Dendritic cell treated with granulocyte-macrophage colony-stimulating factor and Interleukin-4, amounts not matched to agents 40 ng/mL and 50 ng/mL, for 4 days (primary cell): ENCODE measurements at regions not wholly inside any gene's neighbourhood (a gene's known extent, or its start where the extent isn't known, plus 50 kb on each side); places are given as distances from the start of the nearest gene placed in this dataset.

Experiments
- H3K27ac Mint-ChIP-seq: one replicate; pipeline ENCODE4 v1.8.0; 2022; ENCODE audit warnings: mild to moderate bottlenecking, mixed read lengths
- H3K27me3 Mint-ChIP-seq: one replicate; pipeline ENCODE4 v1.8.0; 2022; ENCODE audit warnings: mild to moderate bottlenecking, mixed read lengths
- H3K36me3 Mint-ChIP-seq: one replicate; pipeline ENCODE4 v1.8.0; 2022; ENCODE audit warnings: low read depth, mixed read lengths
- H3K4me1 Mint-ChIP-seq: one replicate; pipeline ENCODE4 v1.8.0; 2022; ENCODE audit warnings: low read depth, mixed read lengths
- H3K4me3 Mint-ChIP-seq: one replicate; pipeline ENCODE4 v1.8.0; 2022; ENCODE audit warnings: mild to moderate bottlenecking, moderate library complexity, mixed read lengths
- H3K9me3 Mint-ChIP-seq: one replicate; pipeline ENCODE4 v1.8.0; 2022; ENCODE audit warnings: mixed read lengths
- intact Hi-C: fragments of 100-400 bp; cut with micrococcal nuclease; formaldehyde crosslinking; loops from one replicate; pipeline ENCODE4 v1.15.0; 2022

- intact Hi-C loops: no loop called here
- Mint-ChIP-seq H3K27me3 (no peaks in the 10 kb centered on the region), H3K27ac (no peak overlapping the region), H3K36me3 (no peaks in the 10 kb centered on the region), H3K4me1 (no peaks in the 10 kb centered on the region), H3K4me3 (no peak overlapping the region), H3K9me3 (no peaks in the 10 kb centered on the region)
Measured at GRCh38 chr2:66327066-66327740, 107.7 kb upstream of the MEIS1 start.

- H3K9me3 Mint-ChIP-seq: no peaks in the 10 kb centered on the region
- H3K4me1 Mint-ChIP-seq: no peaks in the 10 kb centered on the region
- no peaks in the 10 kb centered on the region for H3K36me3 Mint-ChIP-seq
- H3K4me3 Mint-ChIP-seq: no peak overlapping the region
- H3K27me3 Mint-ChIP-seq: no peaks in the 10 kb centered on the region
- intact Hi-C loops: no loop called here
- H3K27ac Mint-ChIP-seq: no peak overlapping the region
Measured at GRCh38 chr2:66324909-66325528, 109.9 kb upstream of the MEIS1 start.

- no peaks in the 10 kb centered on the region for H3K9me3 Mint-ChIP-seq
- no peaks in the 10 kb centered on the region for H3K36me3 Mint-ChIP-seq
- intact Hi-C loops: no loop called here
- no peak overlapping the region for H3K27ac Mint-ChIP-seq
- H3K4me1 Mint-ChIP-seq: no peaks in the 10 kb centered on the region
- no peak overlapping the region for H3K4me3 Mint-ChIP-seq
- H3K27me3 Mint-ChIP-seq: no peaks in the 10 kb centered on the region
Measured at GRCh38 chr2:66324356-66324755, 110.6 kb upstream of the MEIS1 start.

- Mint-ChIP-seq H3K4me1 (no peaks in the 10 kb centered on the region), H3K9me3 (no peaks in the 10 kb centered on the region), H3K27me3 (no peaks in the 10 kb centered on the region), H3K36me3 (no peaks in the 10 kb centered on the region), H3K27ac (no peak overlapping the region), H3K4me3 (no peak overlapping the region)
- intact Hi-C loops: no loop called here
Measured at GRCh38 chr2:66323406-66323805, 111.5 kb upstream of the MEIS1 start.

- no peak overlapping the region for H3K4me3 Mint-ChIP-seq
- H3K4me1 Mint-ChIP-seq: no peaks in the 10 kb centered on the region
- intact Hi-C loops: no loop called here
- H3K9me3 Mint-ChIP-seq: no peaks in the 10 kb centered on the region
- no peaks in the 10 kb centered on the region for H3K27me3 Mint-ChIP-seq
- H3K27ac Mint-ChIP-seq: no peak overlapping the region
- H3K36me3 Mint-ChIP-seq: no peaks in the 10 kb centered on the region
Measured at GRCh38 chr2:66322506-66323260, 112.2 kb upstream of the MEIS1 start.

- Mint-ChIP-seq H3K36me3 (no peaks in the 10 kb centered on the region), H3K27me3 (no peaks in the 10 kb centered on the region), H3K9me3 (no peaks in the 10 kb centered on the region), H3K27ac (no peak overlapping the region), H3K4me3 (no peak overlapping the region), H3K4me1 (no peaks in the 10 kb centered on the region)
- intact Hi-C loops: no loop called here
Measured at GRCh38 chr2:66318009-66318561, 116.8 kb upstream of the MEIS1 start.

- Mint-ChIP-seq H3K4me3 (no peak overlapping the region), H3K36me3 (no peaks in the 10 kb centered on the region), H3K9me3 (peaks cover 2% of the 10 kb centered on the region), H3K4me1 (no peaks in the 10 kb centered on the region), H3K27me3 (no peaks in the 10 kb centered on the region), H3K27ac (no peak overlapping the region)
- intact Hi-C loops: no loop called here
Measured at GRCh38 chr2:66317268-66317890, 117.5 kb upstream of the MEIS1 start.

- Mint-ChIP-seq H3K4me1 (no peaks in the 10 kb centered on the region), H3K9me3 (peaks cover 13% of the 10 kb centered on the region), H3K36me3 (no peaks in the 10 kb centered on the region), H3K27me3 (no peaks in the 10 kb centered on the region), H3K4me3 (no peak overlapping the region), H3K27ac (no peak overlapping the region)
- intact Hi-C loops: no loop called here
Measured at GRCh38 chr2:66306483-66306882, 128.4 kb upstream of the MEIS1 start.

GRCh38 chr2:66305718-66306117 lies 129.2 kb upstream of the MEIS1 start:
- Mint-ChIP-seq H3K4me3 (no peak overlapping the region), H3K36me3 (no peaks in the 10 kb centered on the region), H3K9me3 (peaks cover 13% of the 10 kb centered on the region), H3K27ac (no peak overlapping the region), H3K4me1 (no peaks in the 10 kb centered on the region), H3K27me3 (no peaks in the 10 kb centered on the region)
- intact Hi-C loops: no loop called here

- Mint-ChIP-seq H3K36me3 (no peaks in the 10 kb centered on the region), H3K27me3 (no peaks in the 10 kb centered on the region), H3K4me1 (no peaks in the 10 kb centered on the region), H3K27ac (no peak overlapping the region), H3K4me3 (no peak overlapping the region), H3K9me3 (peaks cover 10% of the 10 kb centered on the region)
- intact Hi-C loops: no loop called here
Measured at GRCh38 chr2:66303471-66303870, 131.5 kb upstream of the MEIS1 start.

GRCh38 chr2:66301767-66302140 lies 133.2 kb upstream of the MEIS1 start:
- H3K27me3 Mint-ChIP-seq: no peaks in the 10 kb centered on the region
- H3K9me3 Mint-ChIP-seq: peaks cover 11% of the 10 kb centered on the region
- no peak overlapping the region for H3K4me3 Mint-ChIP-seq
- no peaks in the 10 kb centered on the region for H3K4me1 Mint-ChIP-seq
- H3K27ac Mint-ChIP-seq: no peak overlapping the region
- intact Hi-C loops: no loop called here
- no peaks in the 10 kb centered on the region for H3K36me3 Mint-ChIP-seq

- H3K4me1 Mint-ChIP-seq: no peaks in the 10 kb centered on the region
- H3K9me3 Mint-ChIP-seq: peaks cover 11% of the 10 kb centered on the region
- no peak overlapping the region for H3K27ac Mint-ChIP-seq
- H3K36me3 Mint-ChIP-seq: no peaks in the 10 kb centered on the region
- intact Hi-C loops: no loop called here
- no peaks in the 10 kb centered on the region for H3K27me3 Mint-ChIP-seq
- H3K4me3 Mint-ChIP-seq: no peak overlapping the region
Measured at GRCh38 chr2:66301022-66301766, 133.7 kb upstream of the MEIS1 start.

GRCh38 chr2:66283787-66284186 lies 151.1 kb upstream of the MEIS1 start:
- H3K9me3 Mint-ChIP-seq: no peaks in the 10 kb centered on the region
- H3K27me3 Mint-ChIP-seq: no peaks in the 10 kb centered on the region
- no peak overlapping the region for H3K27ac Mint-ChIP-seq
- intact Hi-C loops: no loop called here
- no peaks in the 10 kb centered on the region for H3K4me1 Mint-ChIP-seq
- no peaks in the 10 kb centered on the region for H3K36me3 Mint-ChIP-seq
- no peak overlapping the region for H3K4me3 Mint-ChIP-seq
